NT2/D1 (cell line): ENCODE measurements at regions not wholly inside any gene's neighbourhood (a gene's known extent, or its start where the extent isn't known, plus 50 kb on each side); places are given as distances from the start of the nearest gene placed in this dataset.

Experiments
- SUZ12 ChIP-seq: IDR thresholded peaks from 2 replicates; pipeline ENCODE4 v1.6.1; 2011; ENCODE audit not compliant: insufficient read length, insufficient read depth; ENCODE audit errors: extremely low read depth
- YY1 ChIP-seq: IDR thresholded peaks from 2 replicates; pipeline ENCODE4 v1.6.1; 2011; ENCODE audit not compliant: insufficient read length, insufficient read depth
- ZNF274 ChIP-seq: IDR thresholded peaks from 2 replicates; pipeline ENCODE4 v1.6.1; 2011; ENCODE audit warnings: mild to moderate bottlenecking, low read depth, low read length

GRCh38 chr20:29300579-29301551 is 1956.6 kb upstream of the DEFB115 start:
- TF ChIP-seq ZNF274 (no peak), YY1 (no peak), SUZ12 (no peak)
